ENCODE measurements at regions not wholly inside any gene's neighbourhood (a gene's known extent, or its start where the extent isn't known, plus 50 kb on each side); places are given as distances from the start of the nearest gene placed in this dataset.
A peak's percentile ranks its signal among the peaks of the same experiment; 100 is the strongest.

- FAIRE-seq (no peak), DNase-seq (ENCODE audit: low spot score in 2 of 2) (no peak)
Measured at GRCh38 chr10:58994226-58995057, 182.0 kb upstream of the PHYHIPL start.

DNA sequence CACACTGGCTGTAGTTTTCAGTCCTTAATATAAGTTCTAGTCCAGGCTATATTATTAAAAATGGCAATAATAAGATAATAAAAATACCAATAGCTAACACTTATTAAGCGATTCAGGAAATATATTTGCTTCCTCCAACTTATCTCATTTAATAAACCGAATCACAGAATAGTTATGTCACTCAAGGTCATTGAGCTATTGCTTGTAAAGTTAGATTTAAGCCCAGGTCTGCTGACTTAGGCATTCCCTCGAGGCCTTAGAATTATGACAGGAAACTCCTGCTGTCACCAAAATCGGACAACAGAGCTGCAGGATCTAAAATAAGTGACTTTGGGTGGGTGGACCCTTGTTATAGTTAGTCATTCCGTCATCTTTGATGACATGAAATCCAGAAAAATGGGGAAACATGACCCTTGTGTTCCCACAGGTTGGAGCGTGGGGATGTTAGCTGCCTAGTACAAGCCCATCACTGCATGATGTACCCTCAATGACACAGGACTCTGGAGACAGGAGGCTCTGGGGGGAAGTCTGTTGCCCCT is 181.3 kb upstream of the PHYHIPL start:
- DNase-seq (ENCODE audit: low spot score in 2 of 2) = no peak
- no peak for FAIRE-seq

DNA sequence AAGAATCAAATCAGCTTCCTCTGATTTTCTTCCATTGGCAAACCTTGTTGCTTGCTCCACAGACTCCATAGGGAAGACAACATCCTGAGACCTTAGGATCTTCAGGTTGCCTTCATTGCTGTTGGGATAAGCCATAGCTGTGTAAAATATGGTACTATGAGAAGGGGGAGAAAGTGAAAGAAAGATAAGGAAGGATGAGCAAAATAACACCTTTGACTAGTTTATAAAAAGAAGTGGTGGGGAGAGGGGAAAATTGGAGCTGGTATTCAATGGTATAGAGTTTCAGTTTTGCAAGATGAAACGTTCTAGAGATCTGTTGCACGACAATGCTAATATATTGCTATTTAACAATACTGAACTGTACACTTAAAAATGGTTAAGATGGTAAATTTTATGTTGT is 180.4 kb upstream of the PHYHIPL start:
- FAIRE-seq (no peak), DNase-seq (ENCODE audit: low spot score in 2 of 2) (no peak)

- FAIRE-seq = no peak
- no peak for DNase-seq (ENCODE audit: low spot score in 2 of 2)
Measured at GRCh38 chr10:58996866-58997265, 179.6 kb upstream of the PHYHIPL start.

GRCh38 chr10:58998924-58999713 is 177.3 kb upstream of the PHYHIPL start:
- FAIRE-seq = no peak
- peak; percentile 4 to 25 for DNase-seq (ENCODE audit: low spot score in 2 of 2)

- DNase-seq (ENCODE audit: low spot score in 2 of 2) (no peak), FAIRE-seq (no peak)
Measured at GRCh38 chr10:59000162-59000825, 176.1 kb upstream of the PHYHIPL start.

DNA sequence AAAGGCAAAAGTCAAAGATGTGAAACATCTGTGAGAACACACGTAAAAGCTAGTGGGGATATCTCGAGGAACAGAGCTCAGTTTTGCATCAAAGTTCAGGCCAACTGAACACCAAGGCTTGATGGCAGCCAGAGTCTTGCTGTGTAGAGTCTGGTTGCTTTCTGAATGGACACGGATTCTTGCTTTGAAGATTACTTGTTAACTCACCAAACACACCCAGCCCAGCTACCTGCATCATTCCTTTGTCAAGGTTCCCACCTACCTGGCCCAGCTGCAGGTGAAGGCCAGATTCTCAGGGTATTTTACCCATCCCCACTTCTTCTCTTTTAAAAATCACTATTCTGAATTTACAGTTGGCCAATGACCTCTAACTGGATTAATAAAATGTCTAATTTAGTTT is 174.4 kb upstream of the PHYHIPL start:
- DNase-seq (ENCODE audit: low spot score in 2 of 2) (no peak), FAIRE-seq (no peak)

GRCh38 chr10:59003203-59003602 is 173.2 kb upstream of the PHYHIPL start:
- FAIRE-seq = no peak

GRCh38 chr10:59004392-59004791 is 172.1 kb upstream of the PHYHIPL start:
- no peak for FAIRE-seq
- DNase-seq (ENCODE audit: low spot score in 2 of 2) = no peak

More at GRCh38 chr10:59003203-59003602, 173.2 kb upstream of the PHYHIPL start:
- DNase-seq (ENCODE audit: low spot score in 2 of 2) = no peak

- FAIRE-seq = peak; percentile 68
Measured at GRCh38 chr10:59006511-59007306, 169.7 kb upstream of the PHYHIPL start.

DNA sequence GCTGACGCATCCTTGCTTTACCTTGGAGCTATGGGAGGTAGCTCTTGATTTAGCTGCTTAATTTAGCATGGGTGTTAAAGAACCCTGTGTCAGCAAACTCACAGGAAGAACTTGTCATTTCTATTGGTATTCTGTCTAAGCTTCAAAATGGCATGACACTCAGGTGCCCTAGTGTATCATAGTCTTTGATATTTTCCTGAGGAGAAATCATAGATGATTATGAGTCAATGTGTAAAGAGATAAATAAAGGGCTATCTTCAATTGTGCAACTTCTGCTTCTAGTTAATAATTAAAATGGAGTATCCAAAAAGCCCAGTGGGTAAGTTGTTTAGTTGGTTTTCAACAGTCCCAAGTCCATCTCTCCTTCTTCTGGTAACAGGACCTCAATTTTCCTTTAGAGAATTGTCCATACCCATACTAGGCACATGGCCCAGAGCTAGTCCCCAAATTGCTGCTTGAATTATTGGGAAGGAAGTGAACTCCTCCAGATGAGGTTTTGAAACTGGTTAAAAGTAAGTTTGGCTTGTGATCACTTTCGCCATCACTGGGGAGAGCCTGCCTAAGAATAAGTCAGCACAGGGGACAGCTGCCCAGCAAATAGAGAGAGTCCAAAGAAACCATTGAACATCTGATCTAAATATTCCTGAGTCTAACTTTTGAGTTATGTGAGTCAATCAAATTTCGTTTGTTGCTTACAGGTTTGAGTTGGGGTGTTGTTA is 169.0 kb upstream of the PHYHIPL start:
- no peak for FAIRE-seq
- no peak for DNase-seq (ENCODE audit: low spot score in 2 of 2)

More at GRCh38 chr10:59006511-59007306, 169.7 kb upstream of the PHYHIPL start:
- DNase-seq (ENCODE audit: low spot score in 2 of 2) = no peak

GRCh38 chr10:59008452-59008851 is 168.0 kb upstream of the PHYHIPL start:
- DNase-seq (ENCODE audit: low spot score in 2 of 2) (no peak), FAIRE-seq (no peak)

DNA sequence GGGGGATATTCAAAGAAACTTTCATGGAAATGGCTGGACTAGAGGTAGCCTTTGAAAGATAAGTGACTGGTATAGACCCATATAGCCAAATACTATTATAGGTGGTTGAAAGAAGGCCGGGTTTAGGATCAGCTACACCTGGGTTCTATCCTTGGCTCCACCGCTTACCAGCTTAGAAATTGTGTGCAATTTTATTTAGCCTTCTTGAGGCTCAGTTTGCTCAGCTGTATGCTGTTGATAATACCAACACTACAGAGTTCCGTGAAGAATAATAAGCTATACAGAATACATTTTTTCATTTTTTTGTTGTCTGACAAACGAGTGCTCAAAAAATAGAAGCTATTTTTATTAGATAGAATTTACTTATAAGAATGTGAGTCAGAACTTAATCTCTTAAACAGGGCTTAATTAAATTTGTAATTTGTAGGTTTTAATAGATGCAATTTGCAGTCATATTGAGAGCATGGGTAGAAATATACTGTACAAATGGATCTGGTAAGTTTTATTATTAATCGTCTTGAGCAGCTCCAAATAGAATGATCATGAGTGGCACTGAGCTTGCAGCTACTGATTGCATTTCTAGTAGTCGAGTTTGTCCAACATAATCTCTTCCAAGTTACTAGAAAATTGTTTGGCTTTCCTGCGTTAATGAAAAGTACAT is 164.3 kb upstream of the PHYHIPL start:
- DNase-seq (ENCODE audit: low spot score in 2 of 2) = no peak
- no peak for FAIRE-seq

- FAIRE-seq (no peak), DNase-seq (ENCODE audit: low spot score in 2 of 2) (no peak)
Measured at GRCh38 chr10:59012839-59013238, 163.6 kb upstream of the PHYHIPL start.

DNA sequence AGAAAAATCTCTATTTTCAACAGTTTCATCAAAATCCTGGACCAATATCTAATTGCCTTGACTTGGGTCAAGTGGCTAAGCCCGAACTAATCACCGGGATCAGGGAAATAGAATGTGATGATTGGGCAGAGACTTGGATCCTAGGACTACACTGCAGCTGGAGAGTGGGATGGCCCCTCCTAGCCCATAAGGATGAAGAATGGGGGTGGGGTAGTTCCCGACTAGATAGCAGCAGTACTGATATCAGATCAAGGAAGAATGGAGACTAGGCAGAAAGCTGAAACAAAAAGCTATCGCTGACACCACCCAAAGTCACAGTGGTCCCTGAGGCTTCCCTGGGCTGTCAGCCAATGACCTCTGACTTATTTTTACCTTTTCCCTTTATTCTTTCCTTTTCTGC is 160.4 kb upstream of the PHYHIPL start:
- FAIRE-seq = no peak
- DNase-seq (ENCODE audit: low spot score in 2 of 2) = no peak

DNA sequence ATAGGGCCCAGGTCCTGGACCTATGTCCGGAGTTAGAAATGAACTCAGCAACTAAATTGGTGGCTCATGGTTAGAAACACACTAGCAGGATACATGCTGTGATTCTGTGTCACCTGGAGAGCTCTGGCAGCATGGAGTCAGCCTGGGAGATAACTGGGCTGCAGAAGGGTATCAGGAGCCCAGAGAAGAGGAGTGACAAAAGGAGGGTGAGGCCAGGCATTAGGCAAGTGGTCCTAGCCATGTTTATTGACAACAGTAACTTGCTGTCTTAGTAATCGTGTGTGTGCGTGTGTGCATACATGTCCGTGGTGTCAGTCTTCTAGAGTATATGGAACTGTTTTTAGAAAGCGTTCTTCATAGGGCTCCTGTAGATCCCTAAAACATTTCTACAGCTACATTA is 157.5 kb upstream of the PHYHIPL start:
- DNase-seq (ENCODE audit: low spot score in 2 of 2) = no peak
- FAIRE-seq = no peak

- FAIRE-seq = no peak
- no peak for DNase-seq (ENCODE audit: low spot score in 2 of 2)
Measured at GRCh38 chr10:59019603-59020002, 156.8 kb upstream of the PHYHIPL start.

DNA sequence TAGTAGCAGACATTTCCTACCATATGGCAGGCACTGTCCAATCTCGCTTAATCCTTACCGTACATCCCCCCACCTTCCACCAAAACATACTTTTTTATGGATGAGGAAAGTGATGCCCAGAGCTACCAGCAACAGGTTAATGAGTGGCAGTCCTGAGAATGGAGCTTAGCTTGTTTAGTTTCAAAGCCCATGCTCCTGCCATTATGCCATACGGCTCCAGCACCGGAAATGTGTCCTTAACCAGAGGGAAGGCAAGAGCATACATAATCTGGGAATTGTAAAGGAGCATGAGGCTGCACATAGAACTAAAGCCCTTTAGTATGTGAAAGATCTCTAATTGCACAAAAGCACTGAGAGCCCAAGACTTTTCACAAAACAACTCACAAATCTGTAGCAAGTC is 155.9 kb upstream of the PHYHIPL start:
- FAIRE-seq (no peak), DNase-seq (ENCODE audit: low spot score in 2 of 2) (no peak)
